Activated naive CD4-positive, alpha-beta T cell treated with anti-CD3 and anti-CD28 coated beads for 36 hours (primary cell): ENCODE measurements at regions not wholly inside any gene's neighbourhood (a gene's known extent, or its start where the extent isn't known, plus 50 kb on each side); places are given as distances from the start of the nearest gene placed in this dataset.

Experiments used
- CTCF ChIA-PET: fragments of 350-600 bp; sonication (Branson Sonifier 250); formaldehyde crosslinking; loops from one replicate; lab custom pipeline; 2021; ENCODE audit warnings: antibody characterized with exemption; lab: Charles Lee
- DNase-seq: peaks from one replicate; pipeline ENCODE4 v3.0.0-alpha.2; 2020
- H3K27ac Mint-ChIP-seq: one replicate; pipeline ENCODE4 v1.8.0; 2021; ENCODE audit warnings: mild to moderate bottlenecking, mixed read lengths
- H3K27me3 Mint-ChIP-seq: one replicate; pipeline ENCODE4 v1.8.0; 2021; ENCODE audit warnings: low read depth, mixed read lengths
- H3K36me3 Mint-ChIP-seq: one replicate; pipeline ENCODE4 v1.8.0; 2021; ENCODE audit warnings: low read depth, mixed read lengths
- H3K4me1 Mint-ChIP-seq: one replicate; pipeline ENCODE4 v1.8.0; 2021; ENCODE audit warnings: low read depth, mixed read lengths
- H3K4me3 Mint-ChIP-seq: one replicate; pipeline ENCODE4 v1.8.0; 2021; ENCODE audit warnings: mild to moderate bottlenecking, moderate library complexity, mixed read lengths
- H3K9me3 Mint-ChIP-seq: one replicate; pipeline ENCODE4 v1.8.0; 2021; ENCODE audit warnings: mixed read lengths
- intact Hi-C: fragments of 100-400 bp; cut with micrococcal nuclease; formaldehyde crosslinking; loops from one replicate; pipeline ENCODE4 v1.15.1; 2023

DNA sequence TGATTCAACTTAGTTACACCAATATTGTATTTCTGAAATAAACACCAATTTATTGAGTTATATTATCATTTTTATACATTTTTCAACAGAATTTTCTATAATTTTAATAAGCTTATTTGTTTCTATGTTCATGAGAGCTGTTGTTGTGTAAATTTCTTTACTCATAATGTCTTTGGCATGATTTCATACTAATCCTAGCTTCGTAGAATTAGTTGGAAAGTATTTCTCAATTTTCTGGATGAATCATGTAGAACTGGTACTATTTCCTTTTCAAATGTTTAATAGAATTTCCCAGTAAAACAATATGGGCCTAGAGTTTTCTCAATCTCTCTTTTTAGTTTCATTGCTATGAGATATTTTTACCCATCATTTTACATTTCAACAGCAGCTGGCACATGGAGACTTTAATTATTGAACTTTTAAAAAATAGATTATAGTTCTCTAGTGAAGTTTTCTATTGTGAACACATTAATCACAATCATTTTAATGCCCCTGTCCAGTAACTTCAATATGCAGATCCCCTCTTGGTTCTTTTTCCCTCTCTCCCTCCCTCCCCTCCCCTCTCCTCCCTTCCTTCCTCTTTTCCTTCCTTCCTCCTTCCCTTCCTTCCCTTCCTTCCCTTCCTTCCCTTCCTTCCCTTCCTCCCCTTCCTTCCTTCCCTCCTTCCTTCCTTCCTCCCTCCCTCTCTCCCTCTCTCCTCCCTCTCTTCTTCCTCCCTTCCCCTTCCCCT is 1357.1 kb downstream of the ZPLD1 start:
- Mint-ChIP-seq H3K27ac (no peak overlapping the region), H3K27me3 (no peaks in the 10 kb centered on the region)

DNA sequence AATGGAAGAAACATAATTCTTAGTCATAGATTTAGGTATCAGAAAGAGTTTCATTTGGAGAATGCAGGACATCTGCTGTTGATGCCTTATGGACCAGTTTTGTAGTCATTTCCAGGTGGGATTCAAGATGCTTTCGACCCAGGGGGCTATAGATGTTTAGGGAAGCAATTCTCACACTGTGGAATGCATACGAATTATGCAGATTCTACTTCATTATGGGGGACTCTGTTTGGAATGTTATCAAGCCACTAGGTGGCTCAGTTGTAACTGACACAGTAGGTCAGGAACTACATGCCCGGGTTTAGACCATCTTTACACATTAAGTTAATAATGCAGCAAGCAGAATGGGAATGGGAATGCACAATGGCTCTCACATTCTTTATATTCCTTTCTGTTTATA is 1359.8 kb downstream of the ZPLD1 start:
- CTCF ChIA-PET = no interaction called here
- intact Hi-C loops = no loop called here
- no peak for DNase-seq
- H3K4me3 Mint-ChIP-seq = no peak overlapping the region
- H3K9me3 Mint-ChIP-seq = no peaks in the 10 kb centered on the region
- H3K27me3 Mint-ChIP-seq = no peaks in the 10 kb centered on the region
- H3K27ac Mint-ChIP-seq = no peak overlapping the region
- no peaks in the 10 kb centered on the region for H3K36me3 Mint-ChIP-seq
- H3K4me1 Mint-ChIP-seq = no peaks in the 10 kb centered on the region

More for the DNA sequence above, 1357.1 kb downstream of the ZPLD1 start:
- Mint-ChIP-seq H3K36me3 (no peaks in the 10 kb centered on the region), H3K4me3 (no peak overlapping the region), H3K4me1 (no peaks in the 10 kb centered on the region), H3K9me3 (no peaks in the 10 kb centered on the region)
- CTCF ChIA-PET = no interaction called here
- intact Hi-C loops = no loop called here
- DNase-seq = no peak

DNA sequence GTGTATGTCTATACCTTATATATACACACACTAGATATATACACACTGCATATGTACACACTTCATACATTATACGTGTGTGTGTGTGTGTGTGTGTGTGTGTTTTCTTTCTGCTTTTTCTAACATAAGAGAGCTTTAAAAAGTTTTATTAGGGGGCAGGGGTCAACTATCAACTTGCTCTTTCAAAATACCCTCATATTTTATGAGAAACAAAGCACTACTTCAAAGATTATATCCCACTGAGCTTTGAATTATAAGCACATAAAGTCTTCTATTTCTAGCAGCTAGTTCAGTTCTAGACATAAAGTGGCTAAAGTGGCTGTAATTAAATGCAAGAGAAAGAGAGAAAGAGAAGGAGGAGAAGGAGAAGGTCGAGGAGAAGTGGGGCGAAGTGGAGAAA is 1361.3 kb downstream of the ZPLD1 start:
- CTCF ChIA-PET = no interaction called here
- H3K9me3 Mint-ChIP-seq = no peaks in the 10 kb centered on the region
- no peak overlapping the region for H3K27ac Mint-ChIP-seq
- H3K4me3 Mint-ChIP-seq = no peak overlapping the region
- H3K36me3 Mint-ChIP-seq = no peaks in the 10 kb centered on the region
- intact Hi-C loops = no loop called here
- no peak for DNase-seq
- H3K27me3 Mint-ChIP-seq = no peaks in the 10 kb centered on the region
- H3K4me1 Mint-ChIP-seq = no peaks in the 10 kb centered on the region

DNA sequence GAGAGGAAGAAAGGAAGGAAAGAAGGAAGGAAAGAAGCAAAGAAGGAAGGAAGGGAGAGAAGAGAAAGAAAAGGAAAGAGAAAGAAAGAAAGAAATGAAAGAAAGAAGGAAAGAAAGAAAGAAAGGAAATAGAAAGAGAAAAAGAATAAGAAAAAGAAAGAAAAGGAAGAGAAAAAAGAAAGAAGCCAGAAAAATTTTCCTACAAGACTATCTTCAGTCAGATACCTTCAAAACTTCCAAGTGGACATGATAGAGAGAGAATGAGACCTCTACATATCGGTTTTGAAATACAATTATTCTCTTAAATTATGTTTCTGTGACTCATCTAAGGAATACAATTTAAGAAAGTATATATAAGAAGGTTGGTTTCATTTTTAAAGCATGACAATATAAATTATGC is 1369.0 kb downstream of the ZPLD1 start:
- intact Hi-C loops = no loop called here
- H3K27me3 Mint-ChIP-seq = no peaks in the 10 kb centered on the region
- no peak overlapping the region for H3K4me3 Mint-ChIP-seq
- peaks cover 6% of the 10 kb centered on the region for H3K9me3 Mint-ChIP-seq
- no peaks in the 10 kb centered on the region for H3K4me1 Mint-ChIP-seq
- no peak for DNase-seq
- no peaks in the 10 kb centered on the region for H3K36me3 Mint-ChIP-seq
- no peak overlapping the region for H3K27ac Mint-ChIP-seq
- CTCF ChIA-PET = no interaction called here

DNA sequence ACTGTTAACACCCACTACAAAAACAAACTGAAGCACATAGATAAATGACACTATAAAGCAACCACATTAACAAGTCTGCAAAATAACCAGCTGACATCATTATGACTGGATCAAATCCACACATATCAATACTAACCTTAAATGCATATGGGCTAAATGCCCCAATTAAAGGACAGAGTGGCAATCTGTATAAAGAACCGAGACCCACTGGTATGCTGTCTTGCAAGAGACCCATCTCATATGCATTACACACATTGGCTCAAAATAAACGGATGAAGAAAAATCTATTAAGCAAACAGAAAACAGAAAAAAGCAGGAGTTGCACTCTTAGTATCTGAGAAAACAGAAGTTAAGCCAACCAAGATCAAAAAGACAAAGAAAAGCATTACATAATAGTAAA is 1375.4 kb downstream of the ZPLD1 start:
- intact Hi-C loops = no loop called here
- CTCF ChIA-PET = no interaction called here
- Mint-ChIP-seq H3K27ac (no peak overlapping the region), H3K27me3 (no peaks in the 10 kb centered on the region), H3K9me3 (peaks cover 12% of the 10 kb centered on the region), H3K4me3 (no peak overlapping the region), H3K4me1 (no peaks in the 10 kb centered on the region), H3K36me3 (no peaks in the 10 kb centered on the region)
- DNase-seq = no peak

DNA sequence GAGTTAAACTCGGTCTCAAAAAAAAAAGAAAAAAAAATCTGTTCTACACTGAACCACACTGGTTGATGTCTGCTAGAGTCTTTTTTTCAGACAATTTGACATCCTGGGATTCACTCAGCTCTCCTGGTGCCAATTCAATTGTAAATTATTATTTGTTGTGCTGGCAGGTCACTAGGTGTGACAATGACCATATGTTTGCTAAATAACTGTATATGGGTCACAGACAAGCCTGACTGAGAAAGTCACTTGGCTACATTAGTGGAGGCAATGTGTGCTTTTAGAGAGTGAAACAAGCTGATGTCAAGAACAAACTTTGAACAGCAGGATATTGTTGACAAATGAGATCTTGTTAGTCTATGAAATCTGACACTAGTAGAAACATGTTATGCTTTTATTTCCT is 1379.1 kb downstream of the ZPLD1 start:
- H3K9me3 Mint-ChIP-seq = peaks cover 8% of the 10 kb centered on the region
- H3K27ac Mint-ChIP-seq = no peak overlapping the region
- intact Hi-C loops = no loop called here
- no peaks in the 10 kb centered on the region for H3K4me1 Mint-ChIP-seq
- H3K4me3 Mint-ChIP-seq = no peak overlapping the region
- no peaks in the 10 kb centered on the region for H3K36me3 Mint-ChIP-seq
- H3K27me3 Mint-ChIP-seq = no peaks in the 10 kb centered on the region
- CTCF ChIA-PET = no interaction called here
- DNase-seq = no peak

DNA sequence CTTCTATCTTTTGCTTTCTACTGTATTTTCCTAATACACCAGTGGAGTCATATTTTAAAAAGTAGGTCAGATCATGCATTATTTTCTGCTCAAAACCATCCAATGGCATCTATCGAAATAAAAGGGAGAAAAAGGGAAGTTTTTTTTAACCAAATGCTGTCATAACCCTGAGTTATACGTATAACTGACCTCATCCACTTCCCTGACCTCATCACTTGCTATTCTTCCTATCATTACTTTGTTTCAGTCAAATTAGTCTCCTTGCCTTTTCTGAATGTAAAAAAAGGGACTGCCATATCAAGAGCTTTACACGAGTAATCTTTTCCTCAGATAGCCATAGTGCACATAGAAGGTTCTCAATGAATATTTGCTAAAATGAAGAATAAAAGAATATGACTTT is 1383.6 kb downstream of the ZPLD1 start:
- H3K27ac Mint-ChIP-seq = no peak overlapping the region
- no peaks in the 10 kb centered on the region for H3K9me3 Mint-ChIP-seq
- intact Hi-C loops = no loop called here
- no peak for DNase-seq
- H3K4me3 Mint-ChIP-seq = no peak overlapping the region
- CTCF ChIA-PET = interaction anchor here (0.7 kb wide), 1 partner anchor 148 kb away, joined by 3 read pairs; no protein-coding TSS in a partner anchor
- no peaks in the 10 kb centered on the region for H3K4me1 Mint-ChIP-seq
- H3K27me3 Mint-ChIP-seq = no peaks in the 10 kb centered on the region
- H3K36me3 Mint-ChIP-seq = no peaks in the 10 kb centered on the region

DNA sequence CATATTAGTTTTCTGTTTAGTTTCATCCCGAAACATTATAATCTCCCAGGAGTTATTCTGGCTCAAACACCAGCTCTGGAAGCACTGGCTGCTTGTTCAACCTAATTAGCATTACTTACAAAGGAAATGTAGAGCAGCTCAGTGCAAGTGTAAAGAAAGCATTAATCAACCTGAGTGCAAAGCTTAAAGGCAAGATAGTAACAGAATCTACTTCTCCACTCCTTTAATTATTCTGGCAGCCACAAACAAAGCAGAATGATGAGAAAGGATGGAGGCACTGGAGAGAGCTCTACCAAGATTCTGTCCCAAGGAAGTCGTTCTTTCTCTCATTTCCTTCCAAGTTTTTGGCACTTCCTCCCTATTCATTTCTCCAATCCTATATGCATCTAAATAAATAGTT is 1384.0 kb downstream of the ZPLD1 start:
- intact Hi-C loops = no loop called here
- Mint-ChIP-seq H3K27me3 (no peaks in the 10 kb centered on the region), H3K4me3 (no peak overlapping the region), H3K9me3 (no peaks in the 10 kb centered on the region), H3K27ac (no peak overlapping the region), H3K4me1 (no peaks in the 10 kb centered on the region), H3K36me3 (no peaks in the 10 kb centered on the region)
- no peak for DNase-seq
- CTCF ChIA-PET = interaction anchor here (0.7 kb wide), 1 partner anchor 147 kb away, joined by 3 read pairs; no protein-coding TSS in a partner anchor

DNA sequence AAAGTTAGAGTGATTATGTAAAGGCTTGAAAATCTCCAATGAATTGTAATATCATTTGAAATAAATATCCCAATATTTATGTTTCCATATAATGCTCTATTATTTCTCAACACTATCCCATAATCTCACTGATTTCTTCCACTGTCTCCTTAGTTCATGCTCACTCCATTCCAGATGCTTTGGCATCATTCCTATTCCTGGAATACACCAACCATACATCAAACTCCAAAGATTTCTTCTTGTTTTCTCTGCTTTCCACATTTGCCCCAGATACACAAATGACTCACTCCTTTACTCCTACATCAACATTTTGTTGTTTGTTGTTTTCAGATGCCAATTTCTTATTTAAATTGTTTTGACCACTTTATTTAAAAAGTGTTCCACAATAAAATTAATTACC is 1390.8 kb downstream of the ZPLD1 start:
- Mint-ChIP-seq H3K4me3 (no peak overlapping the region), H3K4me1 (no peaks in the 10 kb centered on the region), H3K9me3 (peaks cover 7% of the 10 kb centered on the region), H3K36me3 (no peaks in the 10 kb centered on the region), H3K27me3 (no peaks in the 10 kb centered on the region), H3K27ac (no peak overlapping the region)
- no peak for DNase-seq
- CTCF ChIA-PET = no interaction called here
- intact Hi-C loops = no loop called here

DNA sequence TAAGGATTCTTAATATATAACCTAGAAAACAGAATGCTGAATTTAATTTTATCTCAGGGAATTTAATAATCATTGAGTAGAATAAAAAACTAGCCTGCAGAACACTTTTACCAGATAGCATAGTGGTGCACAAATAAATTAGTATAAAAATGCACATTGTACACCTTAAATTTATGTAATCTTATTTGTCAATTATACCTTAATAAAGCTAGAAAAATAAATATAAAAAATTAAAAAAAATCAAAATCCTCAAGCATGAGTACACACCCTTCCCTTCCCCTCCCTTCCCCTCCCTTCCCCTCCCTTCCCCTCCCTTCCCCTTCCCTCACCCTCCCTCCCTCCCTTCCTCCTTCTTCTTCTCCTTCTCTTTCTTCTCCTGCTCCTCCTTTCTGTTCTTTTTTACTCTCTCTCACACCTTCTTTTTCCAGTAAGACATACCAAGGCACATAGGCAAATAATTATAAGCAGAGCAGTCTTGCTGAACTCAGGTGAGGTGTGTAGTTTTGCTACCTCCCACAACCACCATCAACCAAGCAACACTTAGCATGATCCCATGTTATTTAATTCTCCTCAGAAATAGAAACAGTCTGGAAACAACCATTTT is 1395.0 kb downstream of the ZPLD1 start:
- Mint-ChIP-seq H3K27ac (no peak overlapping the region), H3K4me3 (no peak overlapping the region), H3K9me3 (peaks cover 7% of the 10 kb centered on the region), H3K36me3 (no peaks in the 10 kb centered on the region), H3K27me3 (no peaks in the 10 kb centered on the region), H3K4me1 (no peaks in the 10 kb centered on the region)
- DNase-seq = no peak
- CTCF ChIA-PET = no interaction called here
- intact Hi-C loops = no loop called here

DNA sequence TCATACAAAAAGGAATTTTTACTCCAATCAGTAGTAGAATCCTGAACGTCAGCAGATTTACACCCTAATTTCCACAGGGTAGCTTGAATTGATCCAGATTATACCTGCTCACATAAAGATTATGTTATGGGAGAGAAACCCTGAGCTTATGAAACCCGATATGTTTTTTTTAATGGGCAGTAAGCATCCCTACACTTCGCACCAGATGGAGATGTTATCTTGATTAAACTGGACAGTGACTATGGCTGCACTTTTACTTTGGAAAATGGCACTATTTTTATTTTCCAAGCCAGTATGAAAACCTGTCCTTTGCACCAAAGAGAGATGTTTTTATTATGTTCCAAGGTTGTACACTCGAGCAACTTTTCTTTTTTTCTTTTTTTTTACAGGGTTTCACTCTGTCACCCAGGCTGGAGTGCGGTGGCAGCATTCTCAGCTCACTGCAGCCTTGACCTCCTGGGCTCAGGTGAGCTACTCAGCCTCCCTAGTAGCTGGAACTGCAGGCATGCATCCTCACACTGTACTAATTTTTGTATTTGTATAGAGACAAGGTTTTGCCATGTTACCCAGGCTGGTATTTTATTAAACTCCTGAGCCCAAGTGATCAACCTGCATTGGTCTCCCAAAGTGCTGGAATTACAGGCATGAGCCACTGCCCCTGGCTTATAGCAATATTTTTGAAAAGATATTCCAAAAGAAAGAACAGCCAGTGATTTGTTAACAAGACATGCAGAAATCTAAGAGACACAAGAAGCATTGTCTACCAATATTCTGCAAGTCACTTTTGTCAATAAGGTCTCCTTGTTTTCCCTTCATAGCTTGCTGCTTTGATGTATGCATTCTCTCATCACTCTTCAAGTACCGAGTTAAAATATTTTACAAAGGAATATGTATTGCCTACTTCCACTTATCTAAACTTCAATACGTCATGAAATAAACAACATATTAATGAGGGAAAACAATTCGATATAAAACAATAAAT is 1412.6 kb downstream of the ZPLD1 start:
- Mint-ChIP-seq H3K27me3 (no peaks in the 10 kb centered on the region), H3K27ac (no peak overlapping the region), H3K4me1 (no peaks in the 10 kb centered on the region), H3K36me3 (no peaks in the 10 kb centered on the region), H3K4me3 (no peak overlapping the region), H3K9me3 (no peaks in the 10 kb centered on the region)
- intact Hi-C loops = no loop called here
- CTCF ChIA-PET = interaction anchor here (0.5 kb wide), 2 partner anchors 982 to 1278 kb away, joined by 3 read pairs; no protein-coding TSS in a partner anchor
- DNase-seq = no peak

DNA sequence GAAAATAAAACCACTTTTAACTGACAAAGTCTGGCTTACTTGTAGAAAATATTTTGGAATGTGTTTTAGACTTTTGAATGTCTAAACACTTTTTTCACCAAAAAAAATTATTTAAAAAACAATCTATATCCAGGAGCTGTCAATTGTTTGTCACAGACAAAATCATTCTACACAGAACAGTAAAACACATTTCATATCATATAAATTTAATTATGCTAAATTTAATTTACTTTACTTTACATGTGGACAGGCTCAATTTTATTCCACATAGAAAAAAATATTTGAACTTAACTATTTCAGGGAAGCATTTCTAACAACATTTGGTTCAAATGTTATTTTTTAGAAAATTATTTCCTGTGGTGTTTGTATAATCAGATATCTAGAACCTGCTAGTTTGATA is 1417.0 kb downstream of the ZPLD1 start:
- no peak overlapping the region for H3K4me3 Mint-ChIP-seq
- no peak overlapping the region for H3K27ac Mint-ChIP-seq
- H3K36me3 Mint-ChIP-seq = no peaks in the 10 kb centered on the region
- H3K27me3 Mint-ChIP-seq = no peaks in the 10 kb centered on the region
- no peak for DNase-seq
- CTCF ChIA-PET = no interaction called here
- intact Hi-C loops = no loop called here
- no peaks in the 10 kb centered on the region for H3K9me3 Mint-ChIP-seq
- H3K4me1 Mint-ChIP-seq = no peaks in the 10 kb centered on the region
